Tibial nerve (tissue), 4 donors: ENCODE measurements at regions not wholly inside any gene's neighbourhood (a gene's known extent, or its start where the extent isn't known, plus 50 kb on each side); places are given as distances from the start of the nearest gene placed in this dataset.

ENCODE experiments used
- CTCF ChIP-seq, 5 experiments: fragments of 200-600 bp in 3 of 5; fragments of 450-650 bp in 2 of 5; sonication (generic) in 3 of 5; IDR thresholded peaks; one replicate each; pipeline ENCODE4 v1.5.1; 2016 to 2019; ENCODE audit warnings: antibody characterized with exemption in 5 of 5, mild to moderate bottlenecking in 3 of 5, moderate library complexity in 2 of 5
- EP300 ChIP-seq, 2 donors: sonication (generic); formaldehyde crosslinking; IDR thresholded peaks; one replicate each; pipeline ENCODE4 v1.6.1; 2017; ENCODE audit warnings: antibody characterized with exemption in 2 of 2, mild to moderate bottlenecking in 1 of 2
- POLR2A ChIP-seq, 2 donors: fragments of 450-650 bp; IDR thresholded peaks; one replicate each; pipeline ENCODE4 v1.6.1; 2017; ENCODE audit warnings: antibody characterized with exemption in 2 of 2, mild to moderate bottlenecking in 2 of 2, moderate library complexity in 2 of 2

- TF ChIP-seq CTCF (IDR thresholded peaks at IDR 0.05) = no peak
- no peak for TF ChIP-seq POLR2A (IDR thresholded peaks at IDR 0.05)
- TF ChIP-seq EP300 (IDR thresholded peaks at IDR 0.05) = no peak
Measured at GRCh38 chr3:164326714-164327113, 751.6 kb downstream of the SI start.
